K562 (cell line): ENCODE measurements at regions not wholly inside any gene's neighbourhood (a gene's known extent, or its start where the extent isn't known, plus 50 kb on each side); places are given as distances from the start of the nearest gene placed in this dataset.

Source experiments
- ATAC-seq: fragments of 200-7000 bp; cut with Tn5 transposase; 3 replicates; pipeline ENCODE4 v1.9.1; 2020; ENCODE audit warnings: moderate library complexity
- BruUV-seq: library from RNA; stranded (reverse); fragments of 400-500 nt; replicated peaks from 2 replicates; lab custom pipeline; 2021; lab: Mats Ljungman, UMichigan
- CTCF ChIA-PET: fragments of 300-600 bp; formaldehyde crosslinking; extraction: SDS; loops from one replicate; lab custom pipeline; 2021; ENCODE audit warnings: low intra/inter-chr PET ratio; lab: Yijun Ruan, JAX
- POLR2A ChIA-PET: fragments of 300-600, 350-650 bp; sonication (Branson Sonifier 250); formaldehyde crosslinking; extraction: SDS; loops from one replicate; lab custom pipeline; 2021; ENCODE audit warnings: antibody characterized with exemption, inconsistent platforms; lab: Yijun Ruan, JAX
- DNase-seq, 4 experiments: peaks; one replicate each; pipeline versions ENCODE4 v3.0.0 to v3.0.0-alpha.2; 2011 to 2018; ENCODE audit warnings: low spot score in 3 of 4, mixed read lengths in 3 of 4; ENCODE audit errors: extremely low read depth in 1 of 4
- FAIRE-seq: peaks from 2 replicates; lab custom pipeline; 2011; peaks lifted over from hg19 to GRCh38; lab: Jason Lieb, UNC
- H2AFZ ChIP-seq: 2 replicates; pipeline ENCODE4 v1.6.0; 2011; ENCODE audit warnings: low read depth, low read length, control low read depth, inconsistent platforms
- H3K27ac ChIP-seq: fragments of 200-600 bp; 3 replicates; pipeline ENCODE4 v1.8.0; 2011; ENCODE audit warnings: low read depth, mild to moderate bottlenecking, control low read depth, inconsistent platforms, low read length, moderate library complexity, mixed read lengths; ENCODE audit errors: extremely low read depth
- H3K27me3 ChIP-seq, 2 experiments: fragments of 300-600 bp in 1 of 2; 2 replicates in 1 of 2; 3 replicates in 1 of 2; pipeline versions ENCODE4 v1.6.0 to v1.8.0; 2011; ENCODE audit warnings: inconsistent platforms in 2 of 2, low read length in 2 of 2, mild to moderate bottlenecking in 1 of 2, mixed read lengths in 1 of 2, moderate library complexity in 1 of 2; ENCODE audit not compliant: control insufficient read depth in 2 of 2, insufficient read depth in 2 of 2
- H3K36me3 ChIP-seq: fragments of 300-600 bp; 3 replicates; pipeline ENCODE4 v1.8.0; 2011; ENCODE audit warnings: mild to moderate bottlenecking, low read length, inconsistent platforms; ENCODE audit not compliant: control insufficient read depth, insufficient read depth
- H3K4me1 ChIP-seq, 2 experiments: fragments of 200-600 bp in 1 of 2; replicated peaks in 1 of 2; 2 replicates in 1 of 2; 3 replicates in 1 of 2; pipeline versions ENCODE4 v1.5.1 to v1.8.0; 2011; ENCODE audit warnings: inconsistent platforms in 2 of 2, low read length in 2 of 2, mild to moderate bottlenecking in 1 of 2, mixed read lengths in 1 of 2, moderate library complexity in 1 of 2; ENCODE audit not compliant: control insufficient read depth in 2 of 2, insufficient read depth in 2 of 2
- H3K4me2 ChIP-seq: 2 replicates; pipeline ENCODE4 v1.6.1; 2011; ENCODE audit warnings: low read length, control low read depth, inconsistent platforms, mixed read lengths; ENCODE audit not compliant: insufficient read depth
- H3K4me3 ChIP-seq: fragments of 200-600 bp; sonication (generic), shearing (Covaris generic); 2 replicates; pipeline ENCODE4 v1.5.1; 2016; ENCODE audit warnings: control low read depth, inconsistent platforms
- H3K79me2 ChIP-seq: fragments of 200-600 bp; 3 replicates; pipeline ENCODE4 v1.8.0; 2011; ENCODE audit warnings: low read length, inconsistent platforms; ENCODE audit not compliant: control insufficient read depth, insufficient read depth
- H3K9ac ChIP-seq, 2 experiments: 2 replicates each; pipeline versions ENCODE4 v1.6.0 to v1.6.1; 2011; ENCODE audit warnings: low read depth in 2 of 2, low read length in 2 of 2, control low read depth in 1 of 2, inconsistent platforms in 1 of 2, mild to moderate bottlenecking in 1 of 2, mixed read lengths in 1 of 2; ENCODE audit not compliant: insufficient read depth in 1 of 2
- H3K9me1 ChIP-seq: one replicate; pipeline ENCODE4 v1.6.0; 2011; ENCODE audit warnings: inconsistent platforms, mild to moderate bottlenecking, low read length, moderate library complexity; ENCODE audit not compliant: control insufficient read depth, insufficient read depth
- H3K9me3 ChIP-seq: replicated peaks from 2 replicates; pipeline ENCODE4 v1.5.1; 2011; ENCODE audit warnings: low read depth, low read length, inconsistent platforms; ENCODE audit not compliant: control insufficient read depth, insufficient read depth
- H4K20me1 ChIP-seq: replicated peaks from 2 replicates; pipeline ENCODE4 v1.6.1; 2011; ENCODE audit warnings: low read length, inconsistent platforms, mixed read lengths; ENCODE audit not compliant: control insufficient read depth, insufficient read depth
- BRCA1 ChIP-seq, 2 experiments: fragments of 450-650 bp in 1 of 2; sonication (generic) in 1 of 2; formaldehyde crosslinking in 1 of 2; IDR thresholded peaks; 2 replicates each; pipeline versions ENCODE4 v1.5.0 to v1.6.1; 2017 to 2020; ENCODE audit warnings: mild to moderate bottlenecking in 1 of 2, missing genetic modification reagents in 1 of 2
- ELF1 ChIP-seq: fragments of 200-800 bp; sonication (Bioruptor generic); IDR thresholded peaks from 2 replicates; pipeline ENCODE4 v1.6.1; 2016; ENCODE audit warnings: missing genetic modification characterization, missing compliant biosample characterization
- KLF1 ChIP-seq: fragments of 450-650 bp; IDR thresholded peaks from 2 replicates; pipeline ENCODE4 v1.6.1; 2016; ENCODE audit warnings: missing genetic modification characterization, missing compliant biosample characterization
- KLF13 ChIP-seq: fragments of 450-650 bp; IDR thresholded peaks from 2 replicates; pipeline ENCODE4 v1.6.1; 2016; ENCODE audit warnings: missing genetic modification characterization, low read depth, mild to moderate bottlenecking, missing compliant biosample characterization, moderate library complexity, borderline replicate concordance
- L3MBTL2 ChIP-seq: fragments of 450-650 bp; IDR thresholded peaks from 2 replicates; pipeline ENCODE4 v1.6.1; 2016; ENCODE audit warnings: mild to moderate bottlenecking, moderate library complexity
- ZC3H11A ChIP-seq: IDR thresholded peaks from 2 replicates; pipeline ENCODE4 v1.6.1; 2012; ENCODE audit warnings: low read depth, low read length, improper control_type of control experiment
- ZNF407 ChIP-seq: fragments of 450-650 bp; IDR thresholded peaks from 2 replicates; pipeline ENCODE4 v1.6.1; 2016; ENCODE audit warnings: low read depth
- WGBS: fragments of 100-300 bp; shearing (Covaris generic); methylation state at CpG from one replicate; pipeline ENCODE4 v1.1.6; 2016; ENCODE audit warnings: low coverage, mixed read lengths; ENCODE audit not compliant: insufficient coverage; ENCODE audit errors: missing lambda C conversion rate; 5-methylcytosine and 5-hydroxymethylcytosine counted together
- in situ Hi-C: fragments of 300-500 bp; cut with MboI; formaldehyde crosslinking; loops from 4 replicates; pipeline ENCODE4 v1.15.0; 2018; ENCODE audit warnings: inconsistent platforms, mixed read lengths
- intact Hi-C: fragments of 100-400 bp; cut with micrococcal nuclease; formaldehyde crosslinking; loops from 2 replicates; pipeline ENCODE4 v1.14.2; 2022
- TF ChIP-seq, protein P1 (sequence below): fragments of 250-450 bp; sonication (Bioruptor Pico); IDR thresholded peaks from 2 replicates; pipeline ENCODE4 v1.9.0; 2021; ENCODE audit warnings: mild to moderate bottlenecking, inconsistent platforms
- TF ChIP-seq, protein P2 (sequence below): fragments of 250-450 bp; sonication (Bioruptor Pico); IDR thresholded peaks from 2 replicates; pipeline ENCODE4 v1.4.0; 2020; ENCODE audit warnings: mild to moderate bottlenecking, moderate library complexity, borderline replicate concordance

GRCh38 chr11:112318661-112319060 lies 58.0 kb upstream of the PLET1 start:
- H3K9ac ChIP-seq: no peak overlapping the region
- H3K36me3 ChIP-seq: no peaks in the 10 kb centered on the region
- H3K27me3 ChIP-seq: peaks cover 0 to 5% of the 10 kb centered on the region in 2 experiments; a peak in 1 of 5 replicates
- ChIA-PET CTCF (no interaction called here), POLR2A (interaction anchor here (0.9 kb wide), 1 partner anchor 16 kb away, joined by 3 read pairs; no protein-coding TSS in a partner anchor)
- no peaks in the 10 kb centered on the region for H3K9me1 ChIP-seq
- intact Hi-C loops (no loop called here), in situ Hi-C loops (no loop called here)
- BruUV-seq: no TSS peak
- H3K4me1 ChIP-seq: no peaks in the 10 kb centered on the region; a peak in 2 of 5 replicates
- TF ChIP-seq KLF1 (tag) (no peak), ZNF407 (no peak), BRCA1 (IDR thresholded peaks at IDR 0.05) (no peak), BRCA1 (CRISPR knock-in tag; IDR thresholded peaks at IDR 0.05) (no peak), L3MBTL2 (no peak), ZC3H11A (no peak), KLF13 (no peak), ELF1 (tag) (no peak)
- TF ChIP-seq, protein P1, sequence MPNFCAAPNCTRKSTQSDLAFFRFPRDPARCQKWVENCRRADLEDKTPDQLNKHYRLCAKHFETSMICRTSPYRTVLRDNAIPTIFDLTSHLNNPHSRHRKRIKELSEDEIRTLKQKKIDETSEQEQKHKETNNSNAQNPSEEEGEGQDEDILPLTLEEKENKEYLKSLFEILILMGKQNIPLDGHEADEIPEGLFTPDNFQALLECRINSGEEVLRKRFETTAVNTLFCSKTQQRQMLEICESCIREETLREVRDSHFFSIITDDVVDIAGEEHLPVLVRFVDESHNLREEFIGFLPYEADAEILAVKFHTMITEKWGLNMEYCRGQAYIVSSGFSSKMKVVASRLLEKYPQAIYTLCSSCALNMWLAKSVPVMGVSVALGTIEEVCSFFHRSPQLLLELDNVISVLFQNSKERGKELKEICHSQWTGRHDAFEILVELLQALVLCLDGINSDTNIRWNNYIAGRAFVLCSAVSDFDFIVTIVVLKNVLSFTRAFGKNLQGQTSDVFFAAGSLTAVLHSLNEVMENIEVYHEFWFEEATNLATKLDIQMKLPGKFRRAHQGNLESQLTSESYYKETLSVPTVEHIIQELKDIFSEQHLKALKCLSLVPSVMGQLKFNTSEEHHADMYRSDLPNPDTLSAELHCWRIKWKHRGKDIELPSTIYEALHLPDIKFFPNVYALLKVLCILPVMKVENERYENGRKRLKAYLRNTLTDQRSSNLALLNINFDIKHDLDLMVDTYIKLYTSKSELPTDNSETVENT (CRISPR knock-in tag): no peak
- TF ChIP-seq, protein P2, sequence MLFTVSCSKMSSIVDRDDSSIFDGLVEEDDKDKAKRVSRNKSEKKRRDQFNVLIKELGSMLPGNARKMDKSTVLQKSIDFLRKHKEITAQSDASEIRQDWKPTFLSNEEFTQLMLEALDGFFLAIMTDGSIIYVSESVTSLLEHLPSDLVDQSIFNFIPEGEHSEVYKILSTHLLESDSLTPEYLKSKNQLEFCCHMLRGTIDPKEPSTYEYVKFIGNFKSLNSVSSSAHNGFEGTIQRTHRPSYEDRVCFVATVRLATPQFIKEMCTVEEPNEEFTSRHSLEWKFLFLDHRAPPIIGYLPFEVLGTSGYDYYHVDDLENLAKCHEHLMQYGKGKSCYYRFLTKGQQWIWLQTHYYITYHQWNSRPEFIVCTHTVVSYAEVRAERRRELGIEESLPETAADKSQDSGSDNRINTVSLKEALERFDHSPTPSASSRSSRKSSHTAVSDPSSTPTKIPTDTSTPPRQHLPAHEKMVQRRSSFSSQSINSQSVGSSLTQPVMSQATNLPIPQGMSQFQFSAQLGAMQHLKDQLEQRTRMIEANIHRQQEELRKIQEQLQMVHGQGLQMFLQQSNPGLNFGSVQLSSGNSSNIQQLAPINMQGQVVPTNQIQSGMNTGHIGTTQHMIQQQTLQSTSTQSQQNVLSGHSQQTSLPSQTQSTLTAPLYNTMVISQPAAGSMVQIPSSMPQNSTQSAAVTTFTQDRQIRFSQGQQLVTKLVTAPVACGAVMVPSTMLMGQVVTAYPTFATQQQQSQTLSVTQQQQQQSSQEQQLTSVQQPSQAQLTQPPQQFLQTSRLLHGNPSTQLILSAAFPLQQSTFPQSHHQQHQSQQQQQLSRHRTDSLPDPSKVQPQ: no peak
- H3K4me3 ChIP-seq: no peak overlapping the region
- DNase-seq (no peak), FAIRE-seq (no peak), ATAC-seq (no peak)
- peaks cover 4% of the 10 kb centered on the region; the same call in 1 of the 2 replicates for H3K9me3 ChIP-seq
- H4K20me1 ChIP-seq: no peaks in the 10 kb centered on the region
- H2AFZ ChIP-seq: no peak overlapping the region
- no peak overlapping the region for H3K27ac ChIP-seq
- H3K4me2 ChIP-seq: no peak overlapping the region
- no peaks in the 10 kb centered on the region for H3K79me2 ChIP-seq
- 19% methylated on average over 1 of the region's 1 CpG for WGBS
